ENCODE measurements at regions not wholly inside any gene's neighbourhood (a gene's known extent, or its start where the extent isn't known, plus 50 kb on each side); places are given as distances from the start of the nearest gene placed in this dataset.

DNA sequence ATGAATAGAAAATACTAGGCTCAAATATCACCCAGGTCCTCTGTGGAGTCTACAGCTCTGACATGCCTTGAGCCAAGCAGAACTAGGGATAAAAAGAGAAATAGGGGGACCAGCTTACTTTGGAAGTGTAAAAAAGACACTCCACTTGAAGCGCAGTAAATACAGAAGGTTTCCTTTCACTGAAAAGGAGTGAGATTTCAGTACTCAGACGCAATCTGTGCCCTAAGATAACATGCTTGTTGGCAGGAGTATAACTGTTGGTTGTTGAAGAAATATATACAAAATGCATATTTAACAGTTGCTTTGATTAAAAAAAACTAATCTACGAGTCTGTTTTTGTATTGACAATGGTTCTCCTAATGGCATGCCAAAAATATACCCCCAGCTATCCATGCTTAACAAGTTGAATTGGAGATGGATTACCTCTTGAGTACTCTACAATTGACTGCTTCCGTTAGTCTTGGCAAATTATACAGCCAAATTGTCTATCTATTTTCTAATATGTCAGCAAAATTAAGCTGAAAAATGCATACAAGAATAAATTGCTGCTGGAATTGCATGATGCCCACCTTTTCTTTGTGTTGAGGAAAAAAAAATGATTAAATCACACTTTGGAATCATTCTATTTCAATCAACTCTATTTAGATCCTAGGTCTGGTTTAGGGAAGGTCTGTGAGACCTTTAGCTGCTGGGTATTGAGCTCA, 91.6 kb downstream of the FAT3 start:
- no peak for TF ChIP-seq EP300 (IDR thresholded peaks at IDR 0.05)
- TF ChIP-seq, protein P1, sequence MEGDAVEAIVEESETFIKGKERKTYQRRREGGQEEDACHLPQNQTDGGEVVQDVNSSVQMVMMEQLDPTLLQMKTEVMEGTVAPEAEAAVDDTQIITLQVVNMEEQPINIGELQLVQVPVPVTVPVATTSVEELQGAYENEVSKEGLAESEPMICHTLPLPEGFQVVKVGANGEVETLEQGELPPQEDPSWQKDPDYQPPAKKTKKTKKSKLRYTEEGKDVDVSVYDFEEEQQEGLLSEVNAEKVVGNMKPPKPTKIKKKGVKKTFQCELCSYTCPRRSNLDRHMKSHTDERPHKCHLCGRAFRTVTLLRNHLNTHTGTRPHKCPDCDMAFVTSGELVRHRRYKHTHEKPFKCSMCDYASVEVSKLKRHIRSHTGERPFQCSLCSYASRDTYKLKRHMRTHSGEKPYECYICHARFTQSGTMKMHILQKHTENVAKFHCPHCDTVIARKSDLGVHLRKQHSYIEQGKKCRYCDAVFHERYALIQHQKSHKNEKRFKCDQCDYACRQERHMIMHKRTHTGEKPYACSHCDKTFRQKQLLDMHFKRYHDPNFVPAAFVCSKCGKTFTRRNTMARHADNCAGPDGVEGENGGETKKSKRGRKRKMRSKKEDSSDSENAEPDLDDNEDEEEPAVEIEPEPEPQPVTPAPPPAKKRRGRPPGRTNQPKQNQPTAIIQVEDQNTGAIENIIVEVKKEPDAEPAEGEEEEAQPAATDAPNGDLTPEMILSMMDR (IDR thresholded peaks at IDR 0.05) = no peak
